ENCODE measurements at regions not wholly inside any gene's neighbourhood (a gene's known extent, or its start where the extent isn't known, plus 50 kb on each side); places are given as distances from the start of the nearest gene placed in this dataset.
A peak's percentile ranks its signal among the peaks of the same experiment; 100 is the strongest.
"Not testable (repeated sequence)": the region's sequence is repeated elsewhere in the genome, so short reads cannot be mapped to it uniquely, and the experiment has no call there.

DNA sequence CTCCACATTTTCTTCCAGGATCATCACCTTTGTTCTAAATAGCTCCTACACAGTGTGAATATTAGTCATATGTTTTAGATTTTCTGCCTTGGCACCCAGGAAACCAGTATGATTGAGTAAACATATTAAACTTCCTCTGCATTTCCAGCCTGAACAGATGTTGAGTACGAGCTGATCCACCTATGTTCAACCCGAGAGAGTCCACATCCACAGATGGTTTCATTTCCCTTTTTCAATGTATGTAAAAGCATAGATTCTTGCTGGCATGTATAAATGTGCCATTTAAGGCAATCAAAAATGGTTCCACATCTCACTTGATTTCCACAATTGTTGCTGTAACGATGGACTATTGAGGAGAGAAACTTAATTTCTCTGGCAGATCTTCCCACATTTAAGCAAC lies 74.2 kb downstream of the ZNF716 start:
- not testable (repeated sequence) for H3K4me3 ChIP-seq (ENCODE audit: low read depth, low read length)

DNA sequence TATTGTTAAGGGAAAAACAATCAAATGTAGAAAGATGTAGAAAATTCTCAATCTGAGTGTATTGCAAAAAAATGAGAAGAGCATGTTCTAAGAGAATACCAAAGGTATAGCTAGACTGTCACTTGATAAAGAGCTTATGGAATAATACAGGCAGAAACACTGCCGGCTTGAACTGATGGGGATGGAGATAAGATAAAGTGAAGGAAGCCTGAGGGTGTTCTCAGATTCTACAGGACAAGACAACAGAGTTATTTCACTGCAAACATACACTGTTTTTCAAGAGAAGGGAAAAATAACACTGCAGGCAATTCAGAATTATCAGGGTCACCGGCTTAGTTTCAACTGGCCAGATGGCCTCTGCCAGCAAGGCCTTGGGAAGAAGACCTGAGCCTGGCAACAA lies 80.0 kb downstream of the ZNF716 start:
- no peak overlapping the region for H3K4me3 ChIP-seq (ENCODE audit: low read depth, low read length)
- DNase-seq (ENCODE audit: low read depth), result no peak
- no peak for TF ChIP-seq MYC (IDR thresholded peaks at IDR 0.05; ENCODE audit: low read depth, low read length)
- TF ChIP-seq, protein P1, sequence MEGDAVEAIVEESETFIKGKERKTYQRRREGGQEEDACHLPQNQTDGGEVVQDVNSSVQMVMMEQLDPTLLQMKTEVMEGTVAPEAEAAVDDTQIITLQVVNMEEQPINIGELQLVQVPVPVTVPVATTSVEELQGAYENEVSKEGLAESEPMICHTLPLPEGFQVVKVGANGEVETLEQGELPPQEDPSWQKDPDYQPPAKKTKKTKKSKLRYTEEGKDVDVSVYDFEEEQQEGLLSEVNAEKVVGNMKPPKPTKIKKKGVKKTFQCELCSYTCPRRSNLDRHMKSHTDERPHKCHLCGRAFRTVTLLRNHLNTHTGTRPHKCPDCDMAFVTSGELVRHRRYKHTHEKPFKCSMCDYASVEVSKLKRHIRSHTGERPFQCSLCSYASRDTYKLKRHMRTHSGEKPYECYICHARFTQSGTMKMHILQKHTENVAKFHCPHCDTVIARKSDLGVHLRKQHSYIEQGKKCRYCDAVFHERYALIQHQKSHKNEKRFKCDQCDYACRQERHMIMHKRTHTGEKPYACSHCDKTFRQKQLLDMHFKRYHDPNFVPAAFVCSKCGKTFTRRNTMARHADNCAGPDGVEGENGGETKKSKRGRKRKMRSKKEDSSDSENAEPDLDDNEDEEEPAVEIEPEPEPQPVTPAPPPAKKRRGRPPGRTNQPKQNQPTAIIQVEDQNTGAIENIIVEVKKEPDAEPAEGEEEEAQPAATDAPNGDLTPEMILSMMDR (IDR thresholded peaks at IDR 0.05; ENCODE audit: low read depth, low read length), result no peak
- TF ChIP-seq, protein P2, sequence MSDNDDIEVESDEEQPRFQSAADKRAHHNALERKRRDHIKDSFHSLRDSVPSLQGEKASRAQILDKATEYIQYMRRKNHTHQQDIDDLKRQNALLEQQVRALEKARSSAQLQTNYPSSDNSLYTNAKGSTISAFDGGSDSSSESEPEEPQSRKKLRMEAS (IDR thresholded peaks at IDR 0.05; ENCODE audit: low read depth, low read length), result no peak
- TF ChIP-seq POLR2A (IDR thresholded peaks at IDR 0.05; ENCODE audit: extremely low read depth, insufficient read length), result no peak

More for the DNA sequence above, 74.2 kb downstream of the ZNF716 start:
- DNase-seq (ENCODE audit: low read depth), result peak; percentile 22

DNA sequence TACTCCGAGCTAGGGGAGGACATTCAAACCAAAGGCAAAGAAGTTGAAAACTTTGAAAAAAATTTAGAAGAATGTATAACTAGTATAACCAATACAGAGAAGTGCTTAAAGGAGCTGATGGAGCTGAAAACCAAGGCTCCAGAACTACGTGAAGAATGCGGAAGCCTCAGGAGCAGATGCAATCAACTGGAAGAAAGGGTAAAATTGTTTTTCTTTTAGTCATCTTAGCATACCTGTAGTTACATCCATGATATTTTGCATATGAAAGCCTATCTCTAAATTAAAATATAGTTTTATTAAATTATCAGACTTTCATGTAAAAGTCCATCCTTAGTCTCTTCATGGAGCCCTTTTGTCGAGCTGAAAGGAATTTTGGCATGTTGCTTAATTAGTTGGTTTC lies 90.7 kb downstream of the ZNF716 start:
- not testable (repeated sequence) for DNase-seq (ENCODE audit: low read depth); H3K4me3 ChIP-seq (ENCODE audit: low read depth, low read length)

DNA sequence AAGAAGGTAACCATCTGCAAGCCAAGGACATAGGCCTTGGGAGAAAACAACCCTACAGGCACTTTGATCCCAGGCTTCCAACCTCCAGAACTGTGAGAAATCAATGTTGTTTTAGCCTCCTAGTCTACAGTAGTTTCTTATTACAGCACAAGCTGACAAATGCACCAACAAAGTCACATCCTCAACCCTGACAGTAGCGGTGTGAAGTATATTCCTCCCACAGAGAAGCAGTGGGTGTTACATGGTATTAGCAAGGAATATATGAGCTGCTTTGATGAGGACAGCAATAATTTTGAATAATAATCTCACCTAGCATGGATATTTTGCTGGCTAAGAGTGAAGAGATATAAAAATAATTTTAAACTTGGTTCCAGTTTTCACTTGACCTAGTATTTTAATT lies 92.4 kb downstream of the ZNF716 start:
- not testable (repeated sequence) for H3K4me3 ChIP-seq (ENCODE audit: low read depth, low read length); DNase-seq (ENCODE audit: low read depth)

DNA sequence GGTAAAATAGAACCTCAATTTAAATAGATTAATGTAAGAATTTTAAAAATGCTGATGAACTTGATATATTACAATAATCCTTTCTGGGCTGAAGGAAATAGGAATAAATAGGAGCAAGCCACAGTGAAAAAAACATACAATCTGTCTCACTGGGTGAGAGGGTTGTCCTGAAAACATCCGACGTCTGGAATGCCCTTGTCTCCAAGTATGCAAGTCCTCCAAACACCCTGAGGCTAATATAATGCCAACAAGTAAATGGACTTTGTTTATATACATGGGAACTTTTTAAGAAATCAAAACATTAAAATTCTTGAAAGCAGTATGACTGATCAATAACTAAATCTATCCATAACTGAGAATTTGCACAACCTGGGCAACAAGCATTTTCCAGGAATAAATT lies 97.4 kb downstream of the ZNF716 start:
- H3K4me3 ChIP-seq (ENCODE audit: low read depth, low read length); DNase-seq (ENCODE audit: low read depth): not testable (repeated sequence)

DNA sequence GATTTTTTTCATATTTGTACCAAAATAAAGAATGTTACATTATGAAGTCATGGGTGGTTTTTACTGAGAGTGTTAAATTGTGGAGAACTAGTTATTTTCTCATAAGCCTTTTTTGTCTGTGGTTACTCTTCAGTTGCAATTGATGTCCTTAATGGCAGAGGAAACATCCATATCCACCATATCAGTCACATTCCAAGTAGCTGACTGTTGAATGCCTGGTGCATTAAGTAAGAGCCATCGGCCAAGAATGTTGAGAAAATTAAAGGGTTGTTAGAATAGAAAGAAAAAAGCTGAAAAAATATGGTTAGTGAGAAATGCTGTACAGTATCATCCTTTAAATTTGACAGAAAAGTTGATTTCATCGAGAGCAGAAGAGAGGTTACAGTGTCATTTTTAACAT lies 100.0 kb downstream of the ZNF716 start:
- H3K4me3 ChIP-seq (ENCODE audit: low read depth, low read length); DNase-seq (ENCODE audit: low read depth): not testable (repeated sequence)

DNA sequence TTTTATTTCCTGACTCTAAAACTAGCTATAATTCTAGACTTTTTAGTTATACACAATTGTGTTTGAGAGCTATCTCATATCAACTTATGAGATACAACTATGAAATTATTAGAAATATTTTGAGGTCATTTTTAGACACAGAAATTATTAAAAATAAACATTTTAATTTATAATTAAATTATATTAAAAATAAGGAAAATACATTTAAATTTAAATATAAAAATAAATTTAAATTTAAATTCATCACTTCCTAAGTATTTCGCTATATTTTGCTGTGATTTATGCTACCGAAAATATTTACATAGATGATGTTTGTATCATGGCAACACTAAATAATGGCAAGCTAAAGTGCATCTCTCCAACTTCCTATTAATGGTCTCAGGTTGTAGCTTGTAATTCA lies 105.7 kb downstream of the ZNF716 start:
- H3K4me3 ChIP-seq (ENCODE audit: low read depth, low read length); DNase-seq (ENCODE audit: low read depth): not testable (repeated sequence)

DNA sequence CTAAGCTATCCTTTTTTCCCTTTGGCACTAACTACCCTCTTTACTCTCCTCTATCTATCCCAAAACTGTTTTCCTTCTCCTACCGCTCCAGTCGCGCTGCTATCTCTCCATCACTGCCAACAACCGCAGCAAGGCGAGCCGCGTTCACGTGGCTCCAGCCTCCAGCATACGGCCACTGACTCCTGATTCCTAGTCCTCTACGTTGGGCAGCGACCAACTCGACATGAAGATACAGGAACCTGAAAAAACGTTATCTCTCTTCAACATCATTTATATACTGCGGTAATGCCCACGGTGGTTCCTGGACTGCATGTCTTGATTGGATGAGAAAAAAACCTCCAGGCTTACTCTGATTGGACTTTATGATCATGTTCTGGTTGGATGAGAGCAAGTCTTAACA lies 129.5 kb downstream of the ZNF716 start:
- no peak overlapping the region for H3K4me3 ChIP-seq (ENCODE audit: low read depth, low read length)
- TF ChIP-seq POLR2A (IDR thresholded peaks at IDR 0.05; ENCODE audit: extremely low read depth, insufficient read length) (no peak), MYC (IDR thresholded peaks at IDR 0.05; ENCODE audit: low read depth, low read length) (no peak)
- TF ChIP-seq, protein P1 (IDR thresholded peaks at IDR 0.05; ENCODE audit: low read depth, low read length), result no peak
- TF ChIP-seq, protein P2 (IDR thresholded peaks at IDR 0.05; ENCODE audit: low read depth, low read length), result no peak
- DNase-seq (ENCODE audit: low read depth), result no peak

All from NB4 (cell line).